ENCODE measurements at regions not wholly inside any gene's neighbourhood (a gene's known extent, or its start where the extent isn't known, plus 50 kb on each side); places are given as distances from the start of the nearest gene placed in this dataset.

GRCh38 chr2:139067072-139067471 is 286.9 kb upstream of the NXPH2 start:
- no peak overlapping the region for H3K4me3 ChIP-seq (ENCODE audit: low read length)
- no peak overlapping the region for H3K27ac ChIP-seq (ENCODE audit: low read length)
- no peaks in the 10 kb centered on the region for H3K9me3 ChIP-seq (ENCODE audit: control insufficient read depth, low read depth, low read length)
- no peaks in the 10 kb centered on the region for H3K4me1 ChIP-seq (ENCODE audit: control insufficient read depth, low read depth, low read length)
- H3K27me3 ChIP-seq (ENCODE audit: control insufficient read depth, insufficient read depth, low read length) = no peaks in the 10 kb centered on the region
- H3K36me3 ChIP-seq (ENCODE audit: control insufficient read depth, low read depth, low read length) = no peaks in the 10 kb centered on the region
- H3K9ac ChIP-seq (ENCODE audit: low read length) = no peak overlapping the region

GRCh38 chr2:139064159-139064558 is 284.0 kb upstream of the NXPH2 start:
- H3K4me1 ChIP-seq (ENCODE audit: control insufficient read depth, low read depth, low read length) = no peaks in the 10 kb centered on the region
- H3K27ac ChIP-seq (ENCODE audit: low read length) = no peak overlapping the region
- no peak overlapping the region for H3K9ac ChIP-seq (ENCODE audit: low read length)
- H3K27me3 ChIP-seq (ENCODE audit: control insufficient read depth, insufficient read depth, low read length) = no peaks in the 10 kb centered on the region
- no peaks in the 10 kb centered on the region for H3K9me3 ChIP-seq (ENCODE audit: control insufficient read depth, low read depth, low read length)
- no peak overlapping the region for H3K4me3 ChIP-seq (ENCODE audit: low read length)
- H3K36me3 ChIP-seq (ENCODE audit: control insufficient read depth, low read depth, low read length) = no peaks in the 10 kb centered on the region

- no peaks in the 10 kb centered on the region for H3K4me1 ChIP-seq (ENCODE audit: control insufficient read depth, low read depth, low read length)
- no peak overlapping the region for H3K4me3 ChIP-seq (ENCODE audit: low read length)
- no peak overlapping the region for H3K9ac ChIP-seq (ENCODE audit: low read length)
- no peak overlapping the region for H3K27ac ChIP-seq (ENCODE audit: low read length)
- H3K36me3 ChIP-seq (ENCODE audit: control insufficient read depth, low read depth, low read length) = no peaks in the 10 kb centered on the region
- H3K27me3 ChIP-seq (ENCODE audit: control insufficient read depth, insufficient read depth, low read length) = no peaks in the 10 kb centered on the region
- no peaks in the 10 kb centered on the region for H3K9me3 ChIP-seq (ENCODE audit: control insufficient read depth, low read depth, low read length)
Measured at GRCh38 chr2:139059617-139060016, 279.4 kb upstream of the NXPH2 start.

GRCh38 chr2:139055202-139055601 is 275.0 kb upstream of the NXPH2 start:
- H3K27ac ChIP-seq (ENCODE audit: low read length) = no peak overlapping the region
- no peak overlapping the region for H3K9ac ChIP-seq (ENCODE audit: low read length)
- no peak overlapping the region for H3K4me3 ChIP-seq (ENCODE audit: low read length)
- H3K9me3 ChIP-seq (ENCODE audit: control insufficient read depth, low read depth, low read length) = no peaks in the 10 kb centered on the region
- no peaks in the 10 kb centered on the region for H3K36me3 ChIP-seq (ENCODE audit: control insufficient read depth, low read depth, low read length)
- H3K27me3 ChIP-seq (ENCODE audit: control insufficient read depth, insufficient read depth, low read length) = no peaks in the 10 kb centered on the region
- H3K4me1 ChIP-seq (ENCODE audit: control insufficient read depth, low read depth, low read length) = no peaks in the 10 kb centered on the region

- H3K9me3 ChIP-seq (ENCODE audit: control insufficient read depth, low read depth, low read length) = no peaks in the 10 kb centered on the region
- H3K27me3 ChIP-seq (ENCODE audit: control insufficient read depth, insufficient read depth, low read length) = no peaks in the 10 kb centered on the region
- no peak overlapping the region for H3K9ac ChIP-seq (ENCODE audit: low read length)
- no peaks in the 10 kb centered on the region for H3K36me3 ChIP-seq (ENCODE audit: control insufficient read depth, low read depth, low read length)
- no peak overlapping the region for H3K27ac ChIP-seq (ENCODE audit: low read length)
- peaks cover 16% of the 10 kb centered on the region for H3K4me1 ChIP-seq (ENCODE audit: control insufficient read depth, low read depth, low read length)
- H3K4me3 ChIP-seq (ENCODE audit: low read length) = no peak overlapping the region
Measured at GRCh38 chr2:139048017-139048416, 267.8 kb upstream of the NXPH2 start.

- no peaks in the 10 kb centered on the region for H3K36me3 ChIP-seq (ENCODE audit: control insufficient read depth, low read depth, low read length)
- H3K4me1 ChIP-seq (ENCODE audit: control insufficient read depth, low read depth, low read length) = peaks cover 16% of the 10 kb centered on the region
- no peak overlapping the region for H3K4me3 ChIP-seq (ENCODE audit: low read length)
- no peak overlapping the region for H3K9ac ChIP-seq (ENCODE audit: low read length)
- no peaks in the 10 kb centered on the region for H3K27me3 ChIP-seq (ENCODE audit: control insufficient read depth, insufficient read depth, low read length)
- no peaks in the 10 kb centered on the region for H3K9me3 ChIP-seq (ENCODE audit: control insufficient read depth, low read depth, low read length)
- H3K27ac ChIP-seq (ENCODE audit: low read length) = no peak overlapping the region
Measured at GRCh38 chr2:139045524-139045923, 265.3 kb upstream of the NXPH2 start.

GRCh38 chr2:139034064-139034463 is 253.9 kb upstream of the NXPH2 start:
- no peak overlapping the region for H3K27ac ChIP-seq (ENCODE audit: low read length)

GRCh38 chr2:139033300-139033699 is 253.1 kb upstream of the NXPH2 start:
- Histone ChIP-seq H3K27ac (ENCODE audit: low read length) (no peak overlapping the region), H3K4me1 (ENCODE audit: control insufficient read depth, low read depth, low read length) (no peaks in the 10 kb centered on the region), H3K4me3 (ENCODE audit: low read length) (no peak overlapping the region), H3K9ac (ENCODE audit: low read length) (no peak overlapping the region), H3K27me3 (ENCODE audit: control insufficient read depth, insufficient read depth, low read length) (no peaks in the 10 kb centered on the region), H3K9me3 (ENCODE audit: control insufficient read depth, low read depth, low read length) (no peaks in the 10 kb centered on the region), H3K36me3 (ENCODE audit: control insufficient read depth, low read depth, low read length) (no peaks in the 10 kb centered on the region)

More at GRCh38 chr2:139034064-139034463, 253.9 kb upstream of the NXPH2 start:
- H3K36me3 ChIP-seq (ENCODE audit: control insufficient read depth, low read depth, low read length) = no peaks in the 10 kb centered on the region
- H3K27me3 ChIP-seq (ENCODE audit: control insufficient read depth, insufficient read depth, low read length) = no peaks in the 10 kb centered on the region
- no peaks in the 10 kb centered on the region for H3K4me1 ChIP-seq (ENCODE audit: control insufficient read depth, low read depth, low read length)
- no peak overlapping the region for H3K9ac ChIP-seq (ENCODE audit: low read length)
- H3K9me3 ChIP-seq (ENCODE audit: control insufficient read depth, low read depth, low read length) = no peaks in the 10 kb centered on the region
- H3K4me3 ChIP-seq (ENCODE audit: low read length) = no peak overlapping the region

- no peaks in the 10 kb centered on the region for H3K9me3 ChIP-seq (ENCODE audit: control insufficient read depth, low read depth, low read length)
Measured at GRCh38 chr2:139031722-139032121, 251.5 kb upstream of the NXPH2 start.

GRCh38 chr2:139020287-139020686 is 240.1 kb upstream of the NXPH2 start:
- no peaks in the 10 kb centered on the region for H3K4me1 ChIP-seq (ENCODE audit: control insufficient read depth, low read depth, low read length)
- no peak overlapping the region for H3K9ac ChIP-seq (ENCODE audit: low read length)
- no peaks in the 10 kb centered on the region for H3K27me3 ChIP-seq (ENCODE audit: control insufficient read depth, insufficient read depth, low read length)
- H3K36me3 ChIP-seq (ENCODE audit: control insufficient read depth, low read depth, low read length) = no peaks in the 10 kb centered on the region
- no peak overlapping the region for H3K27ac ChIP-seq (ENCODE audit: low read length)
- H3K4me3 ChIP-seq (ENCODE audit: low read length) = no peak overlapping the region
- H3K9me3 ChIP-seq (ENCODE audit: control insufficient read depth, low read depth, low read length) = no peaks in the 10 kb centered on the region

More at GRCh38 chr2:139031722-139032121, 251.5 kb upstream of the NXPH2 start:
- Histone ChIP-seq H3K9ac (ENCODE audit: low read length) (no peak overlapping the region), H3K4me3 (ENCODE audit: low read length) (no peak overlapping the region), H3K27me3 (ENCODE audit: control insufficient read depth, insufficient read depth, low read length) (no peaks in the 10 kb centered on the region), H3K4me1 (ENCODE audit: control insufficient read depth, low read depth, low read length) (no peaks in the 10 kb centered on the region), H3K27ac (ENCODE audit: low read length) (no peak overlapping the region), H3K36me3 (ENCODE audit: control insufficient read depth, low read depth, low read length) (no peaks in the 10 kb centered on the region)

- no peaks in the 10 kb centered on the region for H3K9me3 ChIP-seq (ENCODE audit: control insufficient read depth, low read depth, low read length)
- no peaks in the 10 kb centered on the region for H3K4me1 ChIP-seq (ENCODE audit: control insufficient read depth, low read depth, low read length)
- H3K4me3 ChIP-seq (ENCODE audit: low read length) = no peak overlapping the region
- no peak overlapping the region for H3K9ac ChIP-seq (ENCODE audit: low read length)
- no peaks in the 10 kb centered on the region for H3K27me3 ChIP-seq (ENCODE audit: control insufficient read depth, insufficient read depth, low read length)
- H3K36me3 ChIP-seq (ENCODE audit: control insufficient read depth, low read depth, low read length) = no peaks in the 10 kb centered on the region
- no peak overlapping the region for H3K27ac ChIP-seq (ENCODE audit: low read length)
Measured at GRCh38 chr2:139018252-139018651, 238.1 kb upstream of the NXPH2 start.

GRCh38 chr2:139007130-139007529 is 226.9 kb upstream of the NXPH2 start:
- no peaks in the 10 kb centered on the region for H3K27me3 ChIP-seq (ENCODE audit: control insufficient read depth, insufficient read depth, low read length)
- H3K9me3 ChIP-seq (ENCODE audit: control insufficient read depth, low read depth, low read length) = no peaks in the 10 kb centered on the region
- no peaks in the 10 kb centered on the region for H3K36me3 ChIP-seq (ENCODE audit: control insufficient read depth, low read depth, low read length)
- no peak overlapping the region for H3K9ac ChIP-seq (ENCODE audit: low read length)
- no peaks in the 10 kb centered on the region for H3K4me1 ChIP-seq (ENCODE audit: control insufficient read depth, low read depth, low read length)
- H3K27ac ChIP-seq (ENCODE audit: low read length) = no peak overlapping the region
- no peak overlapping the region for H3K4me3 ChIP-seq (ENCODE audit: low read length)
